Fibroblast of upper back skin (primary cell): ENCODE measurements at regions not wholly inside any gene's neighbourhood (a gene's known extent, or its start where the extent isn't known, plus 50 kb on each side); places are given as distances from the start of the nearest gene placed in this dataset.
A peak's percentile ranks its signal among the peaks of the same experiment; 100 is the strongest.
"Not testable (repeated sequence)": the region's sequence is repeated elsewhere in the genome, so short reads cannot be mapped to it uniquely, and the experiment has no call there.

Experiments used
- DNase-seq: peaks from one replicate; pipeline ENCODE4 v3.0.0-alpha.2; 2013

DNA sequence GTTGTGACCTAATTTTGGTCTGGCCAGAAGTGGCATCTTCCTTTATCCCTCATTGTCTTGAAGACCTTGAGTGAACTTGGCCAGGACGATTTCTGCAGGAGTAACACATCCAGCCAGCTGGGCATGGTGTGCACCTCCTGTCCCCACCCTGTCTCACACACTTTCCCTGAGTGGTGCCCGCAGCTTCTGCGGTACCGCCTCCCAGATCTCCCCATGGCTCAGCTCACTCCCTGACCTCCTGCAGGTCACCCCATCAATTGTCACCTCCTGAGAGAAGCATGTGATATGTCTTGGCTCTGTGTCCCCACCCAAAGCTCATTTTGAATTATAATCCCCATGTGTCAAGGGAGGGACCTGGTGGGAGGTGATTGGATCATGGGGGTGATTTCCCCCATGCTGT, 50.2 kb upstream of the TP53I11 start:
- DNase-seq = no peak

DNA sequence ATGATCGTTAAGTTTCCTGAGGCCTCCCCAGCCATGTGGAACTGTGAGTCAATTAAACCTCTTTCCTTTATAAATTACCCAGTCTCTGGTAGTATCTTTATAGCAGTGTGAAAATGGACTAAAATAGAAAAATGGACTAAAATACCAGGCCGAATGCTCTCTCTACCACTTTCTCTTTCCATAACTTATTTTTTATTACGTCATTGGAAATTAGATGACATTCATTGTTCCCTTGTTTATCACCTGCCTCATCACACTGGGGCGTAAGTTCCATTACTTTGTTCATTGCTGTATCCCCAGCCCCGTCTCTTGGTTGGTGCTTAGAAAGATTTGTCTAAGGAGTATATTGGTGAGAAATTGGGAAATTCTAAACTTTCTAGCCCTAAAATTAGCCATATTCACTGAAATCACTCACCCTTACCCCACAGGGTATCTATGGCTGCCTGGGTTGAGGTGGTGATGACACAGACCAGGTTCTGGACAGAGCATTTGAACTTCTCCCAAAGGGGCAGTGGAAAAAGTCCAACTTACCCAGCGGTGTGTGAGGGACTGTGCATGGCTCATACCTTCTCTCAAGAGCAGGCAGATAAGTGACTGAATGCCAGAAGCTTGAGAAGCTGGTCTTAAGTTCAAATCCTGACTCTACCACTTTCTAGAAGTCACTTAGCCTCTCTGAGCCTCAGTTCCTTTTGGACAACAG, 50.9 kb upstream of the TP53I11 start:
- no peak for DNase-seq

DNA sequence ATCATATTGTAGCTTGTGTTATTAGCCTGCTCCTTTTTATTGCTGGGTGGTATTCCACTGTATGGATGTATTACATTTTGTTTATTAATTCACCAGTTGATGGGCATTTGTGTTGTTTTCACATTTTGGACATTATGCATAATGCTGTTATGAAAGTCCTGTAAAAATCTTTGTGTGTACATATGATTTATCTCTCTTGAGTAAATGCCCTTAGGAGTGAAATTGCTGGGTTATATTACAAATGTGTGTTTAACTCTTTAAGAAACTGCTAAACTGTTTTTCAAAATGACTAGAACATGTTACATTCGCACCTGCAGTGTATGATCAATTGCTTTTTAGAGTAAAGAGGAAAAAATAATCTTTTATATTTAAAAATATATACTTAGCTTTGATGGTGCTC, 54.4 kb upstream of the TP53I11 start:
- no peak for DNase-seq

DNA sequence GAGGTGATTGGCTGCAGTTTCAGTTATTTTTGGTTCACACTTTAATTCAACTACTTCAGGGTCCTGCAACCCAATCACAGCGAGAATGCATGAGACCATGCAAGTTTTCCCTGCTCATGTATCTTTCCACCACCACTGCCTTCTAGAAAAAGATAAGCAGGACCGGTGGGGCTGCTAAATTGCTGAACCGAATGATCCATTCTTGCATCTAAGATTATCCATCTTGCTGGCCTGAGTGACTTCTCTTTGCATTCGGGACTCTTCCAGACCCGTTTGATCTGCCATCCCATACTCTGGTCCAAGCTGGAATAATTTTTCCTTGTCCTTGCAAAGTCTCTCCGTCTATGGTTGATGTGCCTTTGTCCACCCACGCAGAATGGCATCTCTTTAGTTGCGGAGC, 56.3 kb upstream of the TP53I11 start:
- no peak for DNase-seq

DNA sequence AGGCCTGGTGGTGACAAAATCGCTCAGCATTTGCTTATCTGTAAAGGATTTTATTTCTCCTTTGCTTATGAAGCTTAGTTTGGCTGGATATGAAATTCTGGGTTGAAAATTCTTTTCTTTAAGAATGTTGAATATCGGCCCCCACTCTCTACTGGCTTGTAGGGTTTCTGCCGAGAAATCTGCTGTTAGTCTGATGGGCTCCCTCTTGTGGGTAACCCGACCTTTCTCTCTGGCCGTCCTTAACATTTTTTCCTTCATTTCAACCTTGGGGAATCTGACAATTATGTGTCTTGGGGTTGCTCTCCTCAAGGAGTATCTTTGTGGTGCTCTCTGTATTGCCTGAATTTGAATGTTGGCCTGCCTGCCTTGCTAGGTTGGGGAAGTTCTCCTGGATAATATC, 65.3 kb upstream of the TP53I11 start:
- DNase-seq = not testable (repeated sequence)

DNA sequence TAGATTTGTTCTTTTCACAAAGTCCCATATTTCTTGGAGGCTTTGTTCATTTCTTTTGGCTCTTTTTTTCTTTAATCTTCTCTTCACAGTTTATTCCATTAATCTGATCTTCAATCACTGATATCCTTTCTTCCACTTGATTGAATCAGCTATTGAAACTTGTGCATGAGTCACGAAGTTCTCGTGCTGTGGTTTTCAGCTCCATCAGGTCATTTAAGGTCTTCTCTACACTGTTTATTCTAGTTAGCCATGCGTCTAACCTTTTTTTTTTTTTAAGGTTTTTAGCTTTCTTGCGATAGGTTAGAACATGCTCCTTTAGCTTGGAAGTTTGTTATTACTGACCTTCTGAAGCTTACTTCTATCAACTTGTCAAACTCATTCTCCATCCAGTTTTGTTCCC, 65.8 kb upstream of the TP53I11 start:
- DNase-seq = peak; percentile 17

DNA sequence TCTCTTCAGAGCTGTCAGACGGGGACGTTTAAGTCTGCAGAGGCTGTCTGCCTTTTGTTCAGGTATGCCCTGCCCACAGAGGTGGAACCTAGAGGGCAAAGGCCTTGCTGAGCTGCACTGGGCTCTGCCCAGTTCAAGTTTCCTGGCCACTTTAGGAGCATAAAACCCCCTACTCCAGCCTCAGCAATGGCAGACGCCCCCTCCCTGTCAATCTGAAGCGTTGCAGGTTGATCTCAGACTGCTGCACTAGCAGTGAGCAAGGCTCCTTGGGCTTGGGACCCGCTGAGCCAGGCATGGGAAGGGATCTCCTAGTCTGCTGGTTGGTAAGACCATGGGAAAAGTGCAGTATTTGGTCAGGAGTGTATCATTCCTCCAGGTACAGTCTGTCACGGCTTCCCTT, 66.6 kb upstream of the TP53I11 start:
- DNase-seq = no peak

DNA sequence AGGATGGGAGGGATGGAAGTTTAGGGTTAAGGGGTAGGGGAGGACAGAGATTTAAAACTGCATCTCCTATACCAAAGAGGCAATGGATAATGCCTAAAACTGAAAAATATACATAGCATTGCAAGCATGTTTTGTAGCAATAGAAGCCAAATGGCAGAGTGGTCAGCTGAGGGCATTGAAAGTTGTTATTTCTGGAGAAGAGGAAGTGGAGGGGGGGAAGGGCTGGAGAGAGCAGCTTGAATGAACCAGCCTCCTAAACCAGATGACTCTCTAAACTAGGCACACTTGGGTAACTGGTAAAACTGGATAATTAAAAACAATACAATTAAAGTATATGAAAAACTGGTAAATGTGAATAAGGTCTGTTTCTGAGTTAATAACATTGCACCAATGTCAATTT, 70.3 kb upstream of the TP53I11 start:
- no peak for DNase-seq

DNA sequence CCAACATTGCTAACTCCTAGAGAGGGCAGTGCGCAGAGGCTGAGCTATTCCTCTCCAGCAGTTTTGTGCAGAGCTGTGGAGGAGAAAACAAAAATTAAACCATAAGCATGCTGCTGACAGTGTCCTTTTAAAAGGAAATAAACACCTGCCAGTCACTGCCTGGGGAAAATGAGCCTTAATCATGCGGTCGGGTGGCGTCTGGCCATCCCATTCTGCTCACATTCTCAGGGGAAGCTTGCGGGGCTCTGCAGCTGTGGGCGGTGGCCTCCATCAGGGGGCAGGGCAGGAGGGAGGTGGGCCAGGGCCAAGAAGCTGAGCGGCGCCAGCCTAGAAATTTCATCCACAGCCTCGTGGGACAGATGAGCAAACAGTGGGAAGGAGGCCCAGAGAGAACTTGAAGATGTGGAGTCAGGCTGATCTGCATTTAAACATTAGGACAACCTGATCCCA, 71.0 kb upstream of the TP53I11 start:
- peak; percentile 82 for DNase-seq

DNA sequence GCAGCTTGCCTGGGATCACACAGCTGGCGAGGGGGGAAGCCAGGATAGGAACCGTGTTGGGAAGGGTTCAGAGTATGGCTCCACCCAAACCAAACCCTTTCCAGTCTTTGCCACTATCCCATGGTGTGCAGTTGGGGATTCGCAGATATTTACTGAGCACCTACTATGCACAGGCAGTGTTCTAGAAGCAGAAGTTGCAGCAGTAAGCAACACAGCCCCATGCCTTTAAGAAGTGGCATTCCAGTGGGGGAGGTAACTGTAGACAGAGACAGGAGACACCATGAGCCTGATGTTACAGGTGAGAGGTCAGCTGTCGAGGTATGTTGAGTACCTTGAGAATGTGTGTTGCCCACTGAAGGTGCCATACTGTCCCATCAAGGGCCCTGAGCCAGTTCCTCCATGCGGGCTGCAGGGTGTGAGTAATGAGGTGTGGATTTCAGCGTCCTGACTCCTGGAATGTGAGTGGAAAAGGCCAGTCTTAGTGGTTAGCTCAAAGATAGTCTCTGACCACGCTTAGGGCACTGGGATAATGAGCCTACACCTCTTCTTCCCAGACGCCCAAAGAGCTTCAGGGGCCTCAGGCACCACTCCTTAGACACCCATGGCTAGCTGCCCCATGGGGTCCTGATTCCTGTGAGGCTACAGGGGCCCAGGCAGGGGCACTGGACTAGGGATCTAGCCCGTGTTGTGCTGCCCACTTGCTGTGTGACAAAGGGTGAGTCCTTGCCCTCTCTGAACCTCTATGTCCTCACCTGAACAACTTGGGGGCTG, 71.8 kb upstream of the TP53I11 start:
- DNase-seq = peak; percentile 54

DNA sequence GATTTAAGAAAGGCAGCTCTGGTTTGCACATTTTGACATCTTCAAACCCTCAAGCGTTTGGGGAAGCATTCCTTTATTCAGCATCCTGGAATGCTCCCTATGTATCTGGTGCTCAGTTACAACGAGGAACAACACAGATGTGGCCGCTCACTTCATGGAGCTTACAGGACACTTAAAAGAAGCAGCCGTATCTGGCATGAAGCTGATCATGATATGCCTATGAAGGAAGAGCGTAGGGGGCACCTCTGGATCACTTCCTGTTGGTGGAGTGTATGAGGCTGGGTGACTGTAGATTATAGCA, 72.3 kb upstream of the TP53I11 start:
- peak; percentile 25 for DNase-seq

DNA sequence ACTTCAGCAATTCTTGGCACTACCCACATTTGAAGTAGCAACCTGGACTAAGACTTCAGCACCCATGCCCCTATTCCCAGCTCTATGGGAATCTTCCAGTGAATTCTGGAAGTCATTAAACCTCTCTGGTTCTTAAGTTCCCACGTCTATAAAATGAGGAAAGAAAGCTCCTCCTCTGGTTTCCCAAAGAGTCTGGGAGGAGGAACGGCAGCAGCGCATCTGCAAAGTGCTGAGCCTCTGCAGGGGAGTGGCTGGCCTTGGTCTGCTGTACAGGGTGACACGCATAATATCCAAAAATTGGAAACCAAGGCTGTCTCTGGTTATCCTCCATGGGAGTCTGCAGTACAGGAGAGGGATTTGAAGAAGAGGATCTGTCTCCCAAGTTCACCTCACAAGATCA, 73.6 kb upstream of the TP53I11 start:
- DNase-seq = no peak

DNA sequence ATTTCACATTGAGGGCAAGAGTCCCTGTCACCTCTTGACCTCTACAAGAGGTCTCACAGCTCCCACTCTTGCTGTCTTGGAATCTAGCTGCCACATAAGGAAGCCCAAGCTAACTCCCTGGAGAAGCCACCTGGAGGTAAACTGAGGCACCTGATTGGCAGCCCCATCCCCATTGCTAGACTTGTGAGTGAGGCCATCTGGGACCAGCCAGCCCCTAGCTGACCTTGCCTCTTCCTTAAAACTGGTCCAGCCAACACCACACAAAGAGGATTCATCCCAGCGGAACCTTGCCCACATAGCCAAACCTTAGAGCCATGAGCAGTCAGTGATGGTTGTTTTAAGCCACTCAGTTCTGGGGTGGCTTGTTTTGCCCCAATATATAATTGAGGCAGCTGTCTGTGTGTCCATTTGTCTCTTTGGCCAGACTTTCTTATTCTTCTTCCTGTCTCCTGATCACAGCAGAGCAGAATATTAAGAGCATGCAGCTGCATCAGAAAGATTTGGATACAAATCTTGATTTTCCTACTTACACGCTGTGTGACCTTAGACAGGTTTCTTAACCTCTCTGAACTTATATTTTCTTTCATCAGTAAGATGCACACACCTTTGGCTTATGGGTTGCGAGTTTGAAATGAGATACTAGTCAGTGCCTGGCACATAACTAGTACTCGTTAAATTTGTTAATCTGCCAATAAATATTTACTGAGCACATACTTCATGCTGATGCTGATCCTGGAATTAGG, 74.3 kb upstream of the TP53I11 start:
- DNase-seq = no peak

DNA sequence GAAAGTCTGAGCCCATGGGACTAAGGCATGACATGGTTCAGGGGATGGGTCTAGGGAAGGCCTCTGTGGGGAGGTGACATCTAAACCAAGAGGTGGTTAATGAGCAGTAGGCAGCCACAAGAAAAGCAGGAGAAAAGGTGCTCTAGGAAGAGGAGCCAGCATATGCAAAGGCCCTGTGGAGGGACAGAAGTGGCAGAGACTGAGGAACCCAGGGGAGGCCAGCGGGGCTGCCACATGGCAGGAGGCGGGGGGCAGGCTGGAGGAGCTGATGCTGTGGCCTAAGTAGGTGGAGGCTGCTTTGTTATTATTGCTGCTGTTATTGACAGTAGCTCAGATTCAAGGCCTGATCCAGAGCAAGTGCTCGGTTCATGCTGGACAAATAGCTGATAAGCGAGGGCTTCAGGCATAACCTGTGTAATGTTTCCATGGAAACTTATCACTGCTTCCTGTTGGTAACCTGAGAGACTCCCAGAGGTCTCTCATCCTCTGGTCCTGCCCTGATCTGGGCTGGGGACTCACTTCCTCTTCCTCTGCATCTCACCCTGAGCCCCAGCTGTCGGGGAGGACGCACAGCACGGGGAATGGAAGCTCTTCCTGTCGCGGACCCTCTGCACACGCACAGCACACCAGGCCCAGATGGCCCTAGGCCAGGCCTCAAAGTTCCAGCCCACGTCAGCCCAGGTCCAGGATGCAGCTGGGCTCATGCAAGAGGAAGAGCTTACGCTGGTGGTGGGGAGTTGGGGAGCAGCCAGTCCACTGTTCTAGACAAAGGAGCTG, 75.2 kb upstream of the TP53I11 start:
- peak; percentile 37 for DNase-seq

DNA sequence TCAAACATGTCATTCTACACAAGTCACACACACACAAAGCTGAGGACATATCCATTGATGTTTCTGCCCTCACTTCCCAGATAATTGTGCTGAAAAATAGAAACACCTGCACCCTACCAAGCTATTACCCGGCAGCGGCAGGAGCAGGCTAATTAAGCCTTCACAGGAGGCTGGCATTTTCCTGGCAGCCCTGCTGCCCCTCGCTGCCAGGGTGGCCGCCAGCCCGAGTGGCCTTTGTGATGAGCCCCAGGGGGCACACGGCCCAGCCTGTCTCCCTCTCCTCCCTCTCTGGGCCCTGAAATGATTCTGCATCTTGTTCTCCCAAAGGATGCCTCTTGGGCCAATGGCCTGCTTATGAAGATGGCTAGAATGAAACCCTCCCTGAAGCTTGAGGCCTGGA, 76.2 kb upstream of the TP53I11 start:
- DNase-seq = no peak

DNA sequence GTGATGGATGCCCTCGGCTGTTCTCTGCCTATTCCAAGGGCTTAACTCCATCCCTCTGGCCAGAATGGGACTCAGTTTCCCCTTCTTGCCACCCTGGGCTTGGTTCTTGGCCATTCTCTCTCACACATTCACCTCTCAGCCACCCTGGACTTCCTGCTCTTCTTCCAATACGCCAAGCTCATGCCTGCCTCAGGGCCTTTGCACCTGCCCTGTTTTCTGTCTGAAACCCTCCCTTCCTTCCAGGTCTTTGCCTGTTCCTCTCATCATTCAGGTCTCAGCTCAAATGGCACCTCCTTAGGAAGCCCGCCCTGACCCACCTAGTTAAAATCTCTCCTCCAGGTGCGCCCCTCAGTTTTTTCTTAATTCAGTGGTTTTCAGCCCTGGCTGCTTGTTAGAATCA, 76.6 kb upstream of the TP53I11 start:
- DNase-seq = no peak

DNA sequence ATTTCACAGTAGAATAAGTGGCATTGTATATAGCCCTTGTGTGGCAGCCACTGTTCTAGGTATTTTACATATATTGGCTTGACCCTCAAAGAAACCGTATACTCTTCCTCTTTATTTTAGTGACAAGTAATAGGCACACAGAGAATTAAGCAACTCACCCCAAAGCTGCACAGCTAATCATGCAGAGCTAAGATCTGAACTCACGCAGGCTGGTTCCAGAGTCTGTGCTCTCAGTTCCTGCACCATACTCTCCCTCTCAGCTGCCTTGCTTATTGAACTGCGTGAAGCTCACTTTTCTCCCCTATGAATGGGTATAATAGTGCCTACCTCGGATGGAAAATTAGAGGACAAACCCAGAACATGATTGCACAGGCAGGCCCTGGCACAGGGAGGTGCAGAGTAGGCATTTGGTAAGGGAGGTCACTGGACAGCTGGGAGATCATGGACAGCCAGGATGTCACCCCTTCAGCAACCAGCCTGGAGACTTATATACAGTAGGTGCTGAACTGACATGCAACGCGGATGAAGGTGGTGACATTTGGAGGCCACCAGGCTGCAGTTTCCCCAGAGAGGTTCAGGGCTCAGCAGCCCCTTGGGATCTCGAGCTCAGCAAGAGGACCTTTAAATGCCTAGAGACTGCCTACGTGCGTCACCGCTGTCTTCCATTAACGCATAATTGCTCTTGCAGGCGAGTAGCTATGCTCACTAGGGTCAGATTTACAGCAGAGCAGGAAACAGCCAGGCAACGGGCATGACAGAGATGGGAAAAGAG, 78.4 kb upstream of the TP53I11 start:
- no peak for DNase-seq

DNA sequence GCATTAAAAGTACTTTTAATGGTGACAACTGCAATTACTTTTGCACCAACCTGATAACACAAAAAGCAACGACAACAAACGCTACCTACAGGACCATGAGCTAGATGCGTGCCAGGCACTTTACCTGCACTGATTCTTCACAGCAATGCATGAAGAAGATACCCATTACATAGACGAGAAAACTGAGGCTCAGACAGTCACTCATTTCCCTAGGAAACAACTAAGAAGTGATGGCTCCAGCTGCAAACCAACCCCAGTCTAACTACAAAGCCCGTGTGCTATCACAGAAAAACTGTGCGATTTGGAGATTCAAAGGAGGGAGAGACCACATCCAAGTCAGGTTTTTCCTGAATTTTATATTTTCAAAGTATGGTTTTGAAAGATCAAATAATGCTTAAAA, 80.1 kb upstream of the TP53I11 start:
- DNase-seq = no peak

DNA sequence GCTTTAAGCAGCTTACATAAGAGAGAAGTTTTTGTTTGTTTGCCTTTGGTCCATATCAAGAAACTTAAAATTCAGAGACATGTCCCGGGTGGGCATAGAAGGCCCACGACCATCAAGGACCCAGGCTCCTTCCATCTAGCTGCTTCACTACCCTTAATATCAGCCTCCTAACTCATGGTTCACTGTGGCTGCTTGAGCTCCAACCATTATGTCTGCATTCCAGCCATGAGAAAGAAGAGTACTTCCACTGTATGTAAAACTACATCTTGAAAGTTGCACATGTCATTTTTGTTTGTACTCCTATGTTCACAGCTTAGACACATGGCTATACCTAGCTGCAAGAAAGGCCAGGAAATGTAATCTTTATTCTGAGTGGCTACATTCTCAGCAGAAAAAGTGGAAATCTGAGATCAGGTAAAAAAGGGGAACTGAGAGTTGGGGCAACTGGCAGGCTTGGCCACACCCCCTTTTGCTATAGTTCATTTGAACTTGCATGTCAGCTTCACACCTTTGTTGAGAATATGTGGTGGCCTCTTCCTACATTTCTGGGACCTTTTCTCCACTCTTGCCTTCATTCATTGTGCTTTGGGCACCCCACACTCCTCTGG, 81.3 kb upstream of the TP53I11 start:
- DNase-seq = no peak

DNA sequence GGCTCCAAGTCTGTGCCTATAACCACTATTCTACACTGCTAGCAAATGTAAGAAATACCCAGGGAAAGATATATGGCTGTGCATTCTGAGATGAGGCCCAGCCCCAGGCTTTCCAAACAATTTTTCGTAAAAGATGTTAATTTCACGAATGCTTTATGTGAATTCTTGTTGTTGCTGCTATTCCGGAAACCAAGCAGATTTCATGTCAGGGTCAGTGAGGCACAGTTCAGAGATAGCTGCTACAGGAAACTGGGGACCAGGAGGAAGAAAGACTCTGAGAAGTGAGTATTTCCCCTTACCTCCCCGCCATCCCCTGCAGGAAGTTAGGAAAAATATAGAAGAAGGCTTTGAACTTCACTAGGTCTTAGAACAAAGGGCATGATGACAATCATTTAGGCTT, 84.7 kb upstream of the TP53I11 start:
- no peak for DNase-seq

DNA sequence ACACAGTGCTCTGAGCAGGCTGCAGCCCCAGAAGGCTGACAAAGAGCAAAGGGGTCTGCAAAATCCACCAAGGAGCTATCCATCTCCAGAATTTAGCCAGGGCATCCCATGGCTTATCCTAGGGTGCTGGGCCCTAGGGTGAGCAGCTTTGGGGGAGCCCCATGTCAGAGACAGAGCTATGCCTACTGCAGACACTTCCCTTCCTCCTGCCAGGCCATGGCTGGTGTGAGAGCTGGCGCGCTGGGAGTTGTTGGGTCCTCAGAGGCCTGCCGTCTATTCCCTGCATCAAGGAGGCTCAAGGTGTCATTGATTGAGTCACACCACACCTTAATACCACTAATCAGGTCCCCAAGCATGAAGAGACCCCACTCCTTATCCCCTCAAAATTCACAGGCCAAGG, 85.3 kb upstream of the TP53I11 start:
- DNase-seq = no peak

DNA sequence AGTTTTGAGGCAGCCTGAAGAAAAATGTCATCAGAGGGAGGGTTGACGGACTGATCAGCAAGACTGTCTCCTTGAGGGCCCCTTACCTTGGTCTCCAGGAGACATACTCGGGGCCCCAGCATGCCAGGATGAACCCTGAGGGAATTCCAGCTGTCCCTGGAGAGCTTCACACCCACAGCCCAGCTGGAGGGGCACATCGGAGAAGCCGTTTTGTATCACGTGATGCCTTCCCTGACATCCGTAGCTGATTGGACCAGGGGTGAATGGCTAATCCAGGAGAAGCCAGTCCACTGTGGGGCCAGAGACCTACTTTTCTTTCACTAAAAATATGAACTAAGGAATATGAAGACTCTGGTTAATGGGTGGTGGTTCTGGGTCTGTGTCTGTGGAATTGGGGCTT, 86.0 kb upstream of the TP53I11 start:
- DNase-seq = no peak
